Effector memory CD4-positive, alpha-beta T cell (primary cell): ENCODE measurements at regions not wholly inside any gene's neighbourhood (a gene's known extent, or its start where the extent isn't known, plus 50 kb on each side); places are given as distances from the start of the nearest gene placed in this dataset.

ENCODE experiments used
- DNase-seq, 3 donors: peaks; one replicate each; pipeline ENCODE4 v3.0.0-alpha.2; 2020
- H3K27ac ChIP-seq: 2 replicates; pipeline ENCODE4 v1.7.0; 2013; ENCODE audit warnings: mild to moderate bottlenecking, low read length, moderate library complexity; ENCODE audit not compliant: insufficient read depth, poor library complexity, severe bottlenecking
- H3K27me3 ChIP-seq: replicated peaks from 2 replicates; pipeline ENCODE4 v1.7.0; 2013; ENCODE audit warnings: mild to moderate bottlenecking, low read length; ENCODE audit not compliant: insufficient read depth, control insufficient read depth, poor library complexity, severe bottlenecking
- H3K36me3 ChIP-seq: 2 replicates; pipeline ENCODE4 v1.7.0; 2013; ENCODE audit warnings: mild to moderate bottlenecking, low read length, moderate library complexity; ENCODE audit not compliant: control insufficient read depth, insufficient read depth
- H3K4me1 ChIP-seq: 2 replicates; pipeline ENCODE4 v1.7.0; 2013; ENCODE audit warnings: low read length, mild to moderate bottlenecking; ENCODE audit not compliant: control insufficient read depth, insufficient read depth, poor library complexity, severe bottlenecking
- H3K4me3 ChIP-seq: 2 replicates; pipeline ENCODE4 v1.7.0; 2013; ENCODE audit warnings: low read length, low read depth, mild to moderate bottlenecking; ENCODE audit not compliant: insufficient read depth, poor library complexity, severe bottlenecking
- H3K9me3 ChIP-seq: 2 replicates; pipeline ENCODE4 v1.7.0; 2013; ENCODE audit warnings: mild to moderate bottlenecking, low read length, moderate library complexity; ENCODE audit not compliant: control insufficient read depth

- DNase-seq = no peak
- Histone ChIP-seq H3K27ac (no peak overlapping the region), H3K4me1 (peaks cover 6% of the 10 kb centered on the region), H3K9me3 (no peaks in the 10 kb centered on the region), H3K27me3 (no peaks in the 10 kb centered on the region), H3K36me3 (no peaks in the 10 kb centered on the region), H3K4me3 (no peak overlapping the region)
These were observed 217.4 kb upstream of the RTL1 start for GRCh38 chr14:101120641-101121507.

DNA sequence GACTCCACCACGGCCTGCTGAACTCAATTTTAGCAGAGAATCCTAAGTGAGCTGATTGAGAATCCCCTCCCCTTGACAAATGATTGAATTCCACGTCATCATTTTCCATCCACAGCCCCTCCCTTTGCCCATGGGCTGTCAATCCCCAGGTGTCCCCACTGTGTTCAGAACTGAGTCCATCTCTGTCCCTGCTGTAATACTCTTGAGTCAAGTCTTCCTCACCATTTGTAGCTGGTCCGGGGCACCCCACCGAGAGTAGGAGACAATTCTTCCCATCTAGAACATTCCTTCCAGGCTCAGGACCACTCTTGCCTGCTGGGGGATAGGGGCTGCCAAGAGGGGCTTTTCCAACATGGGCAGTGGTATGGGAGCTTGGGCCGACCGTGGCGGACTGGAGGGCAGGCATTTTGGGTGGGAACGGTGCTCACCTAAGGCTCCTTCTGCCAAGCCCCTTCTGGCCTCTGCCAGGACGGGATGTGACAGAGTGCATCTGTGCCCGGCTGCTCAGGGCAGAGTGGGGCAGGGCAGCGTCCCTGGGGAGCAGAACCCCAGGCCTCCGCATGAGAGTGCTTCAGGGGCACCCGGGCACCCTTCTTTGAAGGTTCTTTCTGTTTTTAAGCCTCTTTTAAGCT, 218.1 kb upstream of the RTL1 start:
- H3K9me3 ChIP-seq = no peaks in the 10 kb centered on the region
- no peak overlapping the region for H3K27ac ChIP-seq
- DNase-seq = no peak
- H3K36me3 ChIP-seq = no peaks in the 10 kb centered on the region
- no peak overlapping the region for H3K4me3 ChIP-seq
- H3K27me3 ChIP-seq = no peaks in the 10 kb centered on the region
- H3K4me1 ChIP-seq = peaks cover 6% of the 10 kb centered on the region

GRCh38 chr14:101122237-101123141, 219.0 kb upstream of the RTL1 start:
- no peak overlapping the region for H3K27ac ChIP-seq
- peaks cover 6% of the 10 kb centered on the region for H3K4me1 ChIP-seq
- H3K36me3 ChIP-seq = no peaks in the 10 kb centered on the region
- H3K4me3 ChIP-seq = no peak overlapping the region
- H3K27me3 ChIP-seq = no peaks in the 10 kb centered on the region
- H3K9me3 ChIP-seq = no peaks in the 10 kb centered on the region
- no peak for DNase-seq

GRCh38 chr14:101123618-101124510, 220.3 kb upstream of the RTL1 start:
- H3K4me3 ChIP-seq = no peak overlapping the region
- H3K9me3 ChIP-seq = no peaks in the 10 kb centered on the region
- H3K27ac ChIP-seq = no peak overlapping the region
- DNase-seq = no peak
- H3K4me1 ChIP-seq = peaks cover 6% of the 10 kb centered on the region
- H3K27me3 ChIP-seq = no peaks in the 10 kb centered on the region
- H3K36me3 ChIP-seq = no peaks in the 10 kb centered on the region

DNA sequence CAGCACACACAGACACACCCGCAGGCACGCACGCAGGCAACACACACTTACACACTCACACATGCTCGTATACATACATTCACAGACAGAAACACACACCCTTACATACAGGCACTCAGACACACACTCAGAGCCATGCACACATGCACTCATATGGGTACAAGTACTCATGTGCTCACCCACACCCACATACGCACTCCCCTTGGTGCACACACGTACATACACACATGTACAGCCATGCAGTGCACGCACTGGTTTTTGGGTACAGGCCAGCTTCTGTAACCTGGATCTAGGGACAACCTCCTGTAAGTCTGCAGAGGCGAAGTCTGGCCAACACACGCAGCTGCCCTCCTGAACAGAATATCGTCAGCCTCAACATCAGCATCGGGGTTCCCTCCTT, 221.3 kb upstream of the RTL1 start:
- Histone ChIP-seq H3K9me3 (no peaks in the 10 kb centered on the region), H3K27ac (no peak overlapping the region), H3K36me3 (no peaks in the 10 kb centered on the region), H3K27me3 (no peaks in the 10 kb centered on the region), H3K4me3 (no peak overlapping the region), H3K4me1 (peaks cover 6% of the 10 kb centered on the region)
- no peak for DNase-seq

DNA sequence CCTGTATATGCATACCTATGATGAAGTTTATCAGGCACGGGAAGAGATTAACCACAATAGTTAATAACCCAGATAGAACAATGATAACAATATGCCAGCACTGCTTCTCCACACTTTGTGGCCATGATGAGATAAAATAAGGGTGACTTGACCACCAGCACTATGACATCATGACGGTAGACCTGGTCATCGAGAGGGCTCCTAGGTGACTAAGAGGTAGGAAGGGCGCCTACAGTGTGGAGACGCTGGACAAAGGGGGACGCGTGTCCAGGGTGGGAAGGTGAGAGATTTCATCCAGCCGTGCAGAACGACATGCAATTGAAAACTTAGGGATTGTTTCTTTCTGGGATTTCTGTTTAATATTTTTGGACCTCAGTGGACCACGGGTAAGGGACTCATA, 221.8 kb upstream of the RTL1 start:
- Histone ChIP-seq H3K27ac (no peak overlapping the region), H3K4me1 (peaks cover 6% of the 10 kb centered on the region), H3K4me3 (no peak overlapping the region), H3K9me3 (no peaks in the 10 kb centered on the region), H3K36me3 (no peaks in the 10 kb centered on the region), H3K27me3 (no peaks in the 10 kb centered on the region)
- no peak for DNase-seq

GRCh38 chr14:101125719-101126651, 222.5 kb upstream of the RTL1 start:
- Histone ChIP-seq H3K9me3 (no peaks in the 10 kb centered on the region), H3K27ac (no peak overlapping the region), H3K4me3 (no peak overlapping the region), H3K4me1 (peaks cover 2% of the 10 kb centered on the region), H3K27me3 (no peaks in the 10 kb centered on the region), H3K36me3 (no peaks in the 10 kb centered on the region)
- no peak for DNase-seq

DNA sequence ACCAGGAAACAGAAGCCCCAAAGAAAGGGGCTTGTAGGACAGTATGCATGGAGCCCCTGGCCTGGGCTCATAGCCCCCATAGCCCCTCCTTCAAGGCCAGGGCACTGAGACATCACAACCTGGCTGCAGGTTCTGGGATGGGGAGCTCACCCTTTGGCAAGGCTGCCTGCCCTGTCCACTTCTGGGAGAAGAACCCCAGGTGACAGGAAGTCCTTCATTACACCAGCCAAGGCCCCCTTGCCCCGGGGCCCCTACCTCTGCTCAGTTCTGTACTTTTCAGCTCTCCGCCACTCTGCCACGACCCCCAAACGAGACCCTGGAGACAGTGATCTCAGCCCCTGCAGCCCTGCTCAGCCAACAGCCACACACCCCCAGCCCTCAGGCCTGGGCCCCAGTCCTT, 223.2 kb upstream of the RTL1 start:
- no peak overlapping the region for H3K27ac ChIP-seq
- H3K4me3 ChIP-seq = no peak overlapping the region
- no peak for DNase-seq
- H3K4me1 ChIP-seq = no peaks in the 10 kb centered on the region
- H3K27me3 ChIP-seq = no peaks in the 10 kb centered on the region
- no peaks in the 10 kb centered on the region for H3K9me3 ChIP-seq
- no peaks in the 10 kb centered on the region for H3K36me3 ChIP-seq
